ENCODE measurements at regions not wholly inside any gene's neighbourhood (a gene's known extent, or its start where the extent isn't known, plus 50 kb on each side); places are given as distances from the start of the nearest gene placed in this dataset.

DNA sequence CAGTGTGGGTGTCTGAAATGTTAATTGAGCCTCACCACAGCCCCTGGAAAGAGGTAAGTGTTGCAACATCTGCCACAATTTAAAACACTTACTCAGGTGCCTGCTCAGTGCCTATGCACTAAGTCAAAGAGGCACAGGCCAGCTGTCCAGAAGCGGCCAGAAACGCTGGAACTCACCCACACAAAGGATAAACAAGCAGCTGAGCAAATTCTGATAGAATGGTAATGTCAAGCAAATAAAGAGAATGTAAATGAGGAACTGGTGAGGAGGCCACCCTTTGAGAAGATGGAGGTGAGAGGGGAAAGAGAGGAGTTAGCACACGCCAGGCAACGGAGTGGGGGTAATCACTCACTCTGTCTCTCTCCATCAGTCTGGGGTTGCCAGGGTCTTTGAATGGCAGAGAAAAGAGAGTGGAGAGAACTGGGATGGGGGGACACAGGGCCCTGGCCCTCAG lies 67.7 kb upstream of the SERP2 start:
- H3K4me3 ChIP-seq (replicated peaks; ENCODE audit: low read depth, low read length) = no peak overlapping the region
- no peak for DNase-seq (ENCODE audit: extremely low read depth, insufficient read length)

DNA sequence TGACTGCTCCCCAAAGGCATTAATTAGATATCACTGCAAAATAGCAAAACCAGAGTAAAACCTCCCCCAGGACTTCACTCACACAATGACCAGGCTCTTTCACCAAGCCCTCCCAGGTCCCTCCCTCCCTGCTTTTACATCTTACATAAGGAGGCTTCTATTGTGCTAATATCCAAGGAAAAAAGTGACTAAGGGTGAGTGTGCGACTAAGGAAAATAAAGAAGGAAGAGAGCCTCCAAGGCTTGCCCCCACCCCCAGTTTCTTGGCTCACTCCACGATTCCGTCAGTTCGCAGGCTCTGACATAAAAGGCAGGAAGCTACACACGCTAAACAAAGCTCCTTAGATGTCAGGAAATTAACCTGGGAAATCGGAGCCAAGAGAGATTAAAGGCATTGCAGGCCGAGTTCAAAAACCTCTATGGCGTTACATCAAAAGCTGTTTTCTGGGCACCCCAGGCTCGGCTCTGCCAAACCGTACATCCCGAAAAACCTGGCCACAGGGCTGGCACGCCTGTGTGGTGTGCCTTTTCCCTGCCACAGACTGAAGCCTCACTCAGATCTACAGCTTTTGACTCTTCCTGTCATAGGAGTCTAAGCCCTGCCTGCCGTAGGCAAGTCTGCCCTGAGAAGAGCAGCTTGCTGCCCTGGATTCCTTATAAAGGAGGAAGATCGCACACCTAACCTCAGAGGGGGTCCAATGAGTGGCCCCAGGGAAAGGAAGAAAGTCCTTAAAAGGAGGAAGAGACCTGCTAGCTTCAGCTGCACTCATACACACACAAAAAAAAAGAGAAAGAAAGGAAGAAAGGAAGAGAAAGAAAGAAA lies 67.0 kb upstream of the SERP2 start:
- DNase-seq (ENCODE audit: extremely low read depth, insufficient read length) = no peak
- Histone ChIP-seq H3K4me3 (replicated peaks; ENCODE audit: low read depth, low read length) (no peak overlapping the region), H3K27me3 (replicated peaks; ENCODE audit: control insufficient read depth, insufficient read depth, low read length) (no peaks in the 10 kb centered on the region), H3K36me3 (ENCODE audit: control insufficient read depth, insufficient read depth, low read length) (no peaks in the 10 kb centered on the region)
- TF ChIP-seq, protein P1, sequence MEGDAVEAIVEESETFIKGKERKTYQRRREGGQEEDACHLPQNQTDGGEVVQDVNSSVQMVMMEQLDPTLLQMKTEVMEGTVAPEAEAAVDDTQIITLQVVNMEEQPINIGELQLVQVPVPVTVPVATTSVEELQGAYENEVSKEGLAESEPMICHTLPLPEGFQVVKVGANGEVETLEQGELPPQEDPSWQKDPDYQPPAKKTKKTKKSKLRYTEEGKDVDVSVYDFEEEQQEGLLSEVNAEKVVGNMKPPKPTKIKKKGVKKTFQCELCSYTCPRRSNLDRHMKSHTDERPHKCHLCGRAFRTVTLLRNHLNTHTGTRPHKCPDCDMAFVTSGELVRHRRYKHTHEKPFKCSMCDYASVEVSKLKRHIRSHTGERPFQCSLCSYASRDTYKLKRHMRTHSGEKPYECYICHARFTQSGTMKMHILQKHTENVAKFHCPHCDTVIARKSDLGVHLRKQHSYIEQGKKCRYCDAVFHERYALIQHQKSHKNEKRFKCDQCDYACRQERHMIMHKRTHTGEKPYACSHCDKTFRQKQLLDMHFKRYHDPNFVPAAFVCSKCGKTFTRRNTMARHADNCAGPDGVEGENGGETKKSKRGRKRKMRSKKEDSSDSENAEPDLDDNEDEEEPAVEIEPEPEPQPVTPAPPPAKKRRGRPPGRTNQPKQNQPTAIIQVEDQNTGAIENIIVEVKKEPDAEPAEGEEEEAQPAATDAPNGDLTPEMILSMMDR (IDR thresholded peaks at IDR 0.05; ENCODE audit: insufficient read depth, low read length, poor library complexity, severe bottlenecking) = no peak

More for the DNA sequence above, 67.7 kb upstream of the SERP2 start:
- Histone ChIP-seq H3K27me3 (replicated peaks; ENCODE audit: control insufficient read depth, insufficient read depth, low read length) (no peaks in the 10 kb centered on the region), H3K36me3 (ENCODE audit: control insufficient read depth, insufficient read depth, low read length) (no peaks in the 10 kb centered on the region)
- TF ChIP-seq, protein P1 (IDR thresholded peaks at IDR 0.05; ENCODE audit: insufficient read depth, low read length, poor library complexity, severe bottlenecking) = no peak

DNA sequence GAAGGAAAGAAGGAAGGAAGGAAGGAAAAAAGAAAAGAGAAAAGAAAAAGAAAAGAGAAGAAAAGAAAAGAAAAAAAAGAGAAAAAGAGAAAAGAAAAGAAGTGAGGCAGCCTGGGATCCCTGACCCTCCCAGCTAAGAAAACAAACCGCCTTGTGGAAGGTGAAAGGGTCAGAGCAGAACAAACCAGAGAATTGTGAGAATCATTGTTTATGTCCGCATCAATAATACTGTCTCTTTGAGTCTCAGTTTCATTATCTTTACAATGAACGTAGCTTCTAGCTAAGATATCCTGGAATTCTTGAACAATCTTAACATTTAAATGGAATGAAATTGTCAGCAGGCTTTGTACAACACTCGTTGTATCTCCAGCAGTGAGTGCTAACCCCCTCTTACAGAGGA lies 66.4 kb upstream of the SERP2 start:
- H3K36me3 ChIP-seq (ENCODE audit: control insufficient read depth, insufficient read depth, low read length) = no peaks in the 10 kb centered on the region
- DNase-seq (ENCODE audit: extremely low read depth, insufficient read length) = no peak
- H3K27me3 ChIP-seq (replicated peaks; ENCODE audit: control insufficient read depth, insufficient read depth, low read length) = no peaks in the 10 kb centered on the region
- no peak overlapping the region for H3K4me3 ChIP-seq (replicated peaks; ENCODE audit: low read depth, low read length)
- TF ChIP-seq, protein P1 (IDR thresholded peaks at IDR 0.05; ENCODE audit: insufficient read depth, low read length, poor library complexity, severe bottlenecking) = no peak

DNA sequence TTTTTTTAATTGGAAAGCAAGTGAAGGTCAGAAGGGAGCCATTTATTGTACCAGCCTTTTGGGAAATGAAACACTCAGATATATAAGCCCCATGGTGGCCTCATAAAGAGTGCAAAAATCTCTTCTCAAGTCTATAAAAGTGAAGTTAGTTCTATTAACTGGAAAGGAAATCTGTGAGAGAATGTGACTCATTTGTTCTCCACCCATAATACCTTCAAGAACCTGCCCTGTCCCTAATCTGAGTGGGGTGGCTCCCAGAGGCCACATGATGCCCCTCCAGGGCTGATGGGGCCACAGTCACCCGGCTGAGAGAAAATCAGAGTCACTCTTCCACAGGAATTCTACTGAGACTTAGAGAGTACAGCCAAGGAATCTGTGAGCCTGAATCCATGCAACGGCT lies 65.8 kb upstream of the SERP2 start:
- TF ChIP-seq, protein P1 (IDR thresholded peaks at IDR 0.05; ENCODE audit: insufficient read depth, low read length, poor library complexity, severe bottlenecking) = no peak
- Histone ChIP-seq H3K4me3 (replicated peaks; ENCODE audit: low read depth, low read length) (no peak overlapping the region), H3K27me3 (replicated peaks; ENCODE audit: control insufficient read depth, insufficient read depth, low read length) (no peaks in the 10 kb centered on the region), H3K36me3 (ENCODE audit: control insufficient read depth, insufficient read depth, low read length) (no peaks in the 10 kb centered on the region)
- no peak for DNase-seq (ENCODE audit: extremely low read depth, insufficient read length)

DNA sequence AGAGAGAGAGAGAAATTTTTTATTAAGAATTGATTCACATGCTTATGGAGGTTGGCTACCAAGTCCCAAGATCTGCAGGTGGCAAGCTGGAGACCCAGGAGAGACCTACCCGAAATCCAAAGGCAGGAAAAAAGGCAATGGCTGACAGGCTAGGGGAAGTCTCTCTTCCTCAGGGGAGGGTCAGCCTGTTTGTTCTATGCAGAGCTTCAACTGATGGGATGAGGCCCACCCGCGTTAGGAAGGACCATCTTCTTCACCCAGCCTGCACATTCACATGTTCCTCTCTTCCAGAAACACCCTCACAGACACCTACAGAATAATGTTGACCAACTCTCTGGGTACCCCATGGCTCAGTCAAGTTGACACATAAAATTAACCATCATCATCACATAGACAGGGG lies 65.3 kb upstream of the SERP2 start:
- Histone ChIP-seq H3K4me3 (replicated peaks; ENCODE audit: low read depth, low read length) (no peak overlapping the region), H3K27me3 (replicated peaks; ENCODE audit: control insufficient read depth, insufficient read depth, low read length) (no peaks in the 10 kb centered on the region), H3K36me3 (ENCODE audit: control insufficient read depth, insufficient read depth, low read length) (no peaks in the 10 kb centered on the region)
- TF ChIP-seq, protein P1 (IDR thresholded peaks at IDR 0.05; ENCODE audit: insufficient read depth, low read length, poor library complexity, severe bottlenecking) = no peak
- DNase-seq (ENCODE audit: extremely low read depth, insufficient read length) = no peak

Measured in GM06990 (cell line).